WI38 (cell line): ENCODE measurements at regions not wholly inside any gene's neighbourhood (a gene's known extent, or its start where the extent isn't known, plus 50 kb on each side); places are given as distances from the start of the nearest gene placed in this dataset.

Source experiments
- H3K4me3 ChIP-seq: 2 replicates; pipeline ENCODE4 v1.5.1; 2011; ENCODE audit warnings: low read depth, mild to moderate bottlenecking, control low read depth, low read length
- CTCF ChIP-seq: IDR thresholded peaks from 2 replicates; pipeline ENCODE4 v1.5.1; 2012; ENCODE audit warnings: low read depth, mild to moderate bottlenecking, control low read depth, low read length

- H3K4me3 ChIP-seq: no peak overlapping the region
- TF ChIP-seq CTCF: no peak
Measured at GRCh38 chr13:70959035-70959775, 851.0 kb upstream of the KLHL1 start.

- H3K4me3 ChIP-seq: no peak overlapping the region
- no peak for TF ChIP-seq CTCF
Measured at GRCh38 chr13:70955887-70956286, 847.6 kb upstream of the KLHL1 start.

GRCh38 chr13:70950664-70951063 lies 842.4 kb upstream of the KLHL1 start:
- no peak for TF ChIP-seq CTCF
- no peak overlapping the region for H3K4me3 ChIP-seq

GRCh38 chr13:70945506-70945905 lies 837.3 kb upstream of the KLHL1 start:
- no peak overlapping the region for H3K4me3 ChIP-seq
- TF ChIP-seq CTCF: no peak

- H3K4me3 ChIP-seq: no peak overlapping the region
- TF ChIP-seq CTCF: no peak
Measured at GRCh38 chr13:70941454-70941853, 833.2 kb upstream of the KLHL1 start.

GRCh38 chr13:70938462-70938861 lies 830.2 kb upstream of the KLHL1 start:
- no peak for TF ChIP-seq CTCF

GRCh38 chr13:70932511-70932910 lies 824.3 kb upstream of the KLHL1 start:
- no peak overlapping the region for H3K4me3 ChIP-seq
- TF ChIP-seq CTCF: no peak

More at GRCh38 chr13:70938462-70938861, 830.2 kb upstream of the KLHL1 start:
- no peak overlapping the region for H3K4me3 ChIP-seq
